ENCODE measurements at regions not wholly inside any gene's neighbourhood (a gene's known extent, or its start where the extent isn't known, plus 50 kb on each side); places are given as distances from the start of the nearest gene placed in this dataset.
"Not testable (repeated sequence)": the region's sequence is repeated elsewhere in the genome, so short reads cannot be mapped to it uniquely, and the experiment has no call there.

GRCh38 chr12:129959889-129960288 is 56.1 kb upstream of the TMEM132D start:
- no peak overlapping the region for H3K4me3 Mint-ChIP-seq
- no peaks in the 10 kb centered on the region for H3K4me1 Mint-ChIP-seq (ENCODE audit: low read depth)
- H3K27me3 Mint-ChIP-seq (ENCODE audit: low read depth): no peaks in the 10 kb centered on the region

GRCh38 chr12:129961091-129961490 is 57.3 kb upstream of the TMEM132D start:
- H3K27me3 Mint-ChIP-seq (ENCODE audit: low read depth): no peaks in the 10 kb centered on the region
- H3K27ac Mint-ChIP-seq: no peak overlapping the region
- H3K36me3 Mint-ChIP-seq (ENCODE audit: low read depth): no peaks in the 10 kb centered on the region
- peaks cover 4% of the 10 kb centered on the region for H3K9me3 Mint-ChIP-seq
- no peak overlapping the region for H3K4me3 Mint-ChIP-seq
- no peaks in the 10 kb centered on the region for H3K4me1 Mint-ChIP-seq (ENCODE audit: low read depth)

More at GRCh38 chr12:129959889-129960288, 56.1 kb upstream of the TMEM132D start:
- no peak overlapping the region for H3K27ac Mint-ChIP-seq
- peaks cover 4% of the 10 kb centered on the region for H3K9me3 Mint-ChIP-seq
- H3K36me3 Mint-ChIP-seq (ENCODE audit: low read depth): no peaks in the 10 kb centered on the region

GRCh38 chr12:129961856-129962255 is 58.0 kb upstream of the TMEM132D start:
- Mint-ChIP-seq H3K27ac (no peak overlapping the region), H3K36me3 (ENCODE audit: low read depth) (no peaks in the 10 kb centered on the region), H3K4me3 (no peak overlapping the region), H3K4me1 (ENCODE audit: low read depth) (no peaks in the 10 kb centered on the region), H3K27me3 (ENCODE audit: low read depth) (no peaks in the 10 kb centered on the region), H3K9me3 (peaks cover 4% of the 10 kb centered on the region)

GRCh38 chr12:129964300-129964699 is 60.5 kb upstream of the TMEM132D start:
- Mint-ChIP-seq H3K36me3 (ENCODE audit: low read depth) (no peaks in the 10 kb centered on the region), H3K27ac (no peak overlapping the region), H3K4me1 (ENCODE audit: low read depth) (no peaks in the 10 kb centered on the region), H3K4me3 (no peak overlapping the region), H3K9me3 (peaks cover 4% of the 10 kb centered on the region), H3K27me3 (ENCODE audit: low read depth) (no peaks in the 10 kb centered on the region)

GRCh38 chr12:129964826-129965457 is 61.1 kb upstream of the TMEM132D start:
- H3K27me3 Mint-ChIP-seq (ENCODE audit: low read depth): no peaks in the 10 kb centered on the region
- no peak overlapping the region for H3K27ac Mint-ChIP-seq

GRCh38 chr12:129966146-129966995 is 62.5 kb upstream of the TMEM132D start:
- H3K9me3 Mint-ChIP-seq: peaks cover 4% of the 10 kb centered on the region
- H3K27me3 Mint-ChIP-seq (ENCODE audit: low read depth): no peaks in the 10 kb centered on the region
- no peaks in the 10 kb centered on the region for H3K4me1 Mint-ChIP-seq (ENCODE audit: low read depth)
- no peaks in the 10 kb centered on the region for H3K36me3 Mint-ChIP-seq (ENCODE audit: low read depth)
- H3K27ac Mint-ChIP-seq: no peak overlapping the region
- H3K4me3 Mint-ChIP-seq: no peak overlapping the region

More at GRCh38 chr12:129964826-129965457, 61.1 kb upstream of the TMEM132D start:
- Mint-ChIP-seq H3K36me3 (ENCODE audit: low read depth) (no peaks in the 10 kb centered on the region), H3K4me1 (ENCODE audit: low read depth) (no peaks in the 10 kb centered on the region), H3K4me3 (no peak overlapping the region), H3K9me3 (peaks cover 4% of the 10 kb centered on the region)

GRCh38 chr12:129971721-129972120 is 67.9 kb upstream of the TMEM132D start:
- no peaks in the 10 kb centered on the region for H3K9me3 Mint-ChIP-seq
- no peak overlapping the region for H3K27ac Mint-ChIP-seq
- no peak overlapping the region for H3K4me3 Mint-ChIP-seq
- no peaks in the 10 kb centered on the region for H3K4me1 Mint-ChIP-seq (ENCODE audit: low read depth)
- no peaks in the 10 kb centered on the region for H3K27me3 Mint-ChIP-seq (ENCODE audit: low read depth)
- H3K36me3 Mint-ChIP-seq (ENCODE audit: low read depth): no peaks in the 10 kb centered on the region

GRCh38 chr12:129973236-129973961 is 69.6 kb upstream of the TMEM132D start:
- no peaks in the 10 kb centered on the region for H3K27me3 Mint-ChIP-seq (ENCODE audit: low read depth)
- H3K27ac Mint-ChIP-seq: no peak overlapping the region
- H3K4me1 Mint-ChIP-seq (ENCODE audit: low read depth): no peaks in the 10 kb centered on the region
- no peaks in the 10 kb centered on the region for H3K9me3 Mint-ChIP-seq
- no peaks in the 10 kb centered on the region for H3K36me3 Mint-ChIP-seq (ENCODE audit: low read depth)
- H3K4me3 Mint-ChIP-seq: no peak overlapping the region

- H3K27ac Mint-ChIP-seq: no peak overlapping the region
- no peaks in the 10 kb centered on the region for H3K4me1 Mint-ChIP-seq (ENCODE audit: low read depth)
- no peak overlapping the region for H3K4me3 Mint-ChIP-seq
- no peaks in the 10 kb centered on the region for H3K36me3 Mint-ChIP-seq (ENCODE audit: low read depth)
- H3K27me3 Mint-ChIP-seq (ENCODE audit: low read depth): no peaks in the 10 kb centered on the region
- peaks cover 7% of the 10 kb centered on the region for H3K9me3 Mint-ChIP-seq
Observed at GRCh38 chr12:129984106-129984505, 80.3 kb upstream of the TMEM132D start.

GRCh38 chr12:129987841-129988240 is 84.0 kb upstream of the TMEM132D start:
- Mint-ChIP-seq H3K27me3 (ENCODE audit: low read depth) (no peaks in the 10 kb centered on the region), H3K9me3 (no peaks in the 10 kb centered on the region), H3K27ac (no peak overlapping the region), H3K4me3 (no peak overlapping the region), H3K36me3 (ENCODE audit: low read depth) (no peaks in the 10 kb centered on the region), H3K4me1 (ENCODE audit: low read depth) (no peaks in the 10 kb centered on the region)

- Mint-ChIP-seq H3K36me3 (ENCODE audit: low read depth) (no peaks in the 10 kb centered on the region), H3K9me3 (peaks cover 4% of the 10 kb centered on the region), H3K27me3 (ENCODE audit: low read depth) (no peaks in the 10 kb centered on the region), H3K27ac (no peak overlapping the region), H3K4me1 (ENCODE audit: low read depth) (no peaks in the 10 kb centered on the region), H3K4me3 (no peak overlapping the region)
Observed at GRCh38 chr12:129994634-129995033, 90.8 kb upstream of the TMEM132D start.

- no peaks in the 10 kb centered on the region for H3K36me3 Mint-ChIP-seq (ENCODE audit: low read depth)
- H3K27me3 Mint-ChIP-seq (ENCODE audit: low read depth): no peaks in the 10 kb centered on the region
- no peaks in the 10 kb centered on the region for H3K4me1 Mint-ChIP-seq (ENCODE audit: low read depth)
- peaks cover 4% of the 10 kb centered on the region for H3K9me3 Mint-ChIP-seq
- H3K4me3 Mint-ChIP-seq: no peak overlapping the region
- H3K27ac Mint-ChIP-seq: no peak overlapping the region
Observed at GRCh38 chr12:129997239-129997638, 93.4 kb upstream of the TMEM132D start.

- not testable (repeated sequence) for H3K4me3 Mint-ChIP-seq; H3K36me3 Mint-ChIP-seq (ENCODE audit: low read depth); H3K27ac Mint-ChIP-seq; H3K27me3 Mint-ChIP-seq (ENCODE audit: low read depth); H3K9me3 Mint-ChIP-seq; H3K4me1 Mint-ChIP-seq (ENCODE audit: low read depth)
Observed at GRCh38 chr12:130004310-130004877, 100.6 kb upstream of the TMEM132D start.

GRCh38 chr12:130007771-130008170 is 103.9 kb upstream of the TMEM132D start:
- Mint-ChIP-seq H3K4me1 (ENCODE audit: low read depth) (no peaks in the 10 kb centered on the region), H3K27ac (no peak overlapping the region), H3K36me3 (ENCODE audit: low read depth) (no peaks in the 10 kb centered on the region), H3K9me3 (no peaks in the 10 kb centered on the region), H3K27me3 (ENCODE audit: low read depth) (peaks cover 4% of the 10 kb centered on the region), H3K4me3 (no peak overlapping the region)

All from T-helper 1 cell treated with Interleukin-12 subunit alpha and Interleukin-12 subunit beta and Interleukin-4 antibody, amounts not matched to agents 30 μg/mL and 1 μg/mL, for 36 hours (primary cell).